ENCODE measurements at regions not wholly inside any gene's neighbourhood (a gene's known extent, or its start where the extent isn't known, plus 50 kb on each side); places are given as distances from the start of the nearest gene placed in this dataset.

GRCh38 chr14:21995332-21995731 is 321.7 kb upstream of the OR4E1 start:
- TF ChIP-seq POLR2A (IDR thresholded peaks at IDR 0.05; ENCODE audit: low read depth, low read length) (no peak), TAF1 (IDR thresholded peaks at IDR 0.05; ENCODE audit: low read depth, low read length) (no peak), POLR2AphosphoS5 (IDR thresholded peaks at IDR 0.05; ENCODE audit: low read depth, low read length) (no peak), POU2F2 (IDR thresholded peaks at IDR 0.05; ENCODE audit: low read depth, low read length) (no peak), SPI1 (IDR thresholded peaks at IDR 0.05; ENCODE audit: low read depth, low read length) (no peak)
